CD4-positive, alpha-beta T cell treated with Interleukin-15 for 1 hour (primary cell): ENCODE measurements at regions not wholly inside any gene's neighbourhood (a gene's known extent, or its start where the extent isn't known, plus 50 kb on each side); places are given as distances from the start of the nearest gene placed in this dataset.

Experiments
- DNase-seq: peaks from one replicate; pipeline ENCODE4 v3.0.0-alpha.2; 2020

DNA sequence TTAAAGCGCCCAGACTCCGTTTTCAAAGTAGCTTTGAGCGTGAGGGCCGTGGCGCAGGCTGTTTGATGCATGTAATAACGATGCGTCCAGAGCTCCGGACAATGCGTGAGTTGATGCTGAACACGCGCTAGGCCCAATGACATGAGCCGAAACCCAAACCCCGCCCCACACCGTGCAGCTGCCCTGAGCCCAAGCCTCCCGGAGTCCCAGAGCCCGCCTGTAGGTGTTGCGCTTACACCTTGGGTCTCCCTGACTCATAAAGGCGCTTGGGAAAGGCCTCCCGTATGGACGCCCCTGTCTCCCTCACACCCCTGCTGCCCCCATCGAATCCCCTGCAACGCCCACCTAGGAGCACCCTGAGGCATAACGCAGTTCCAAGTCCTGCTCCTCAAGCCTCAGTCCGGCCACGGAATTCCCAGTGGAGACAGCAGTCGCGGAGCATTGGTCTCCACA lies 87.6 kb downstream of the ERMARD start:
- DNase-seq: no peak

DNA sequence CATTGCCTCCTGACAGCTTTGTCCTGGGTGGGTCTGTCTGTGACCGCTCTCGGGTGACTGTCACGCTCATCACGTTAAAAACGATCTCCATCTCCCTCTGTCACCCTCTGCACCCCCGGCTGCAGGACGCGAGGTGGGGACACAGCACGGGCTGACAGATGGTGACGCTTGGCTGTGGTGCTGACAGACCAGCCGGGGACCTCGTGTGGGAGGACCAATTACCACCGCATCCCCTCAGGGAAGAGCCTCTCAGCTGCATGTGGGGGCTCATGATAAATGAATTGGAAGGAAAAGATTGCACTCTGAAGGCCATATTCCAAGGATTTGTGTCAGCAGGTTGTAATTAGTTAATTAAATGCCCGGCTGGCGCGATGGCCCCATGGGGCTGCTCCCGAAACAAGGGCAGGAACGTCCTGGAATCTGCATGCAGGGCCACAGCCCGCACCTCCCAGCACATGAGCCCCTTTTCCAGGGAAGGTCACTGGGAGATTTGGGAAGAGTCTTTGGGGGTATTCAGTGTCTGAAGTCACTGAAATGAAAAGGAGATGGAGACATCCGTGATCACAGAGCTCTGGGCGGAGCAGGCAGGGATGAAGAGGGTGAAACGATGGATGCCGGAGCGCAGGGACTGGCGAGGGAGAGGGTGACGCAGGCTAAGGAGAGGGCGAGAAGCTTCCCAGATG lies 87.1 kb downstream of the ERMARD start:
- no peak for DNase-seq

DNA sequence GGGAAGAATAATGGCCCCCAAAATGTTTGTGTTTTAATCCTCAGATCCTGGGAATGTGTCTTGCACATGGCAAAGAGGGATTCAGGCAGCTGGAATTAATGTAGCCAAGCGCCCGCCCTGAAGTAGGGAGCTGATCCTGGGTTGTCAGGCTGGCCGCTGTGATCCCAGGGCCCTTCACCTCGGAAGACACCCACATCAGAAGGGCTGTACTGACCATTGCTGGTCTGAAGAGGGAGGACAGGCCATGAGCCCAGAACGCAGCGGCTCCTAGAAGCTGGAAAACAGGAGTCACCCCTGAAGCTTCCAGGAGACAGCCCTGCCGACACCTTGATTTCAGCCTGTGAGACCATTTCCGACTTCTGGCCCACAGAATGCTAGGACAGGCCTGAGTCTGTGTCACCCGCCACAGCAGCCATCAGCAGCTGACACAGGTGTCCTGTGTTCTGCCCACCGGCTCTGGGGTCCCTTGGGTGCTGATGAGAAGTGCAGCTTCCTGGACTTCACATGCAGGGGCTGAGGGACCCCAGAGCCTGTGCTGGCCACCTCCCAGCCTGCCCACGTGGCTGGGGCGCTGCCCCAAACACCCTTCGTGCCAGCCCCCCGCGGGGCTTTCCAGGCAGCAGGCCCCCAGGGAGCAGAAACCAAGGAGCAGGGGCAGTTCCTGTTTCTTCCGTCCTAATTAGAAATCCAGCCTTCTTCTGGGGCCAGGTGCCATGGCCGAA lies 86.3 kb downstream of the ERMARD start:
- no peak for DNase-seq

DNA sequence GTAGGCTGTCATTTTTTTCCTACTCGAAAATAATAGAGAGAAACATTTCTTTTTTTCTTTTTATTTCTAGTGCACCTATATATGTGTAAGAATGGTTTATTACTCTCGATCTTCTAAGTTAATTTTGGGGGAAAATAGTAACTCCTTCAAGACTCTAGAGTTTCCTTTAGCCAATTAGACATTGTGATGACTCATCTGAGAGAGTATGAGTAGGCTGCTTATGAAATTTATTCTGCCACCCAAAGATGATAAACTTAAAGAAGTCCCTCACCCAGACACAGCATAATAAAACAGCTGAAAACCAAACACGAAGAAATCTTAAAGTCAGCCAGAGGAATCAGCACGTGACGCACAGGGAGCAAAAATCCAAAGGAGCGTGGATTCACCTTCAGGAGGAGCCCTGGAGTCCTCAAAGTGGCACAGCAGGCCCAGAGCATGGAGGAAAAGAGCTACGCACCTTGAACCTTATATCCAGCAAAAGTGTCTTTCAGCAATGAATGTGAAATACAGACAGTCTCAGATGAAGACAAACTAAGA lies 81.9 kb downstream of the ERMARD start:
- no peak for DNase-seq

DNA sequence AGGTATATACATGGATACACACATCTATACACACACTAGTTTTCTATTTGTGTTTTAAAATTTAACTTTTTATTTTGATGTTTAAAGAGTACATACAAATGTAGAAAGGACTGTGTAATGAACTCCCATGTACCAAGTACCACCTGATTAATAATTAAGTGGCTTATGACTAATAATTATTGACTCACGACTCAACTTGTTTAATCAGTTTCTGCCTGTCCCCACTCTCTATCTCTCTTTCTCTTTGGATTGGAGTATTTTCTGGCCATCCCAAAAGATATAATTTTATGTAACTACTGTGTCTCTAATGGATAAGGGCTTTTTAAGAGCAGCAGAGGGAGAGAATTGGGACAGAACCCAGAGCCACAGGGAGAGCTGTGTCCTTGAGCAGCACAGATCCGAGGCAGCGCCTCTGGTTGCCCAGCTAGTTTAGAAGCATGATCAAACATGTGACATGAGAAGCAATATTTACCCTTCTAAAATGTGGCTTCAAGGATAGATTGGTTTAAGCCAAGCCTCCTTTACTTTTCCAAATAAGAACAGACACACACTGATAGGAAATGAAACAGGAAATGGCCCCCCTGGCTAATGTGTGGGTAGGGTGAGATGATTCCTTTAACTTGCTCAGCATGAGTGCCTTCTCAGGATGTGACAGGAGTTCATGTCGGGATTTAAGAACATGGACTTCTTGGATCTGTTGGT lies 81.0 kb downstream of the ERMARD start:
- DNase-seq: no peak

DNA sequence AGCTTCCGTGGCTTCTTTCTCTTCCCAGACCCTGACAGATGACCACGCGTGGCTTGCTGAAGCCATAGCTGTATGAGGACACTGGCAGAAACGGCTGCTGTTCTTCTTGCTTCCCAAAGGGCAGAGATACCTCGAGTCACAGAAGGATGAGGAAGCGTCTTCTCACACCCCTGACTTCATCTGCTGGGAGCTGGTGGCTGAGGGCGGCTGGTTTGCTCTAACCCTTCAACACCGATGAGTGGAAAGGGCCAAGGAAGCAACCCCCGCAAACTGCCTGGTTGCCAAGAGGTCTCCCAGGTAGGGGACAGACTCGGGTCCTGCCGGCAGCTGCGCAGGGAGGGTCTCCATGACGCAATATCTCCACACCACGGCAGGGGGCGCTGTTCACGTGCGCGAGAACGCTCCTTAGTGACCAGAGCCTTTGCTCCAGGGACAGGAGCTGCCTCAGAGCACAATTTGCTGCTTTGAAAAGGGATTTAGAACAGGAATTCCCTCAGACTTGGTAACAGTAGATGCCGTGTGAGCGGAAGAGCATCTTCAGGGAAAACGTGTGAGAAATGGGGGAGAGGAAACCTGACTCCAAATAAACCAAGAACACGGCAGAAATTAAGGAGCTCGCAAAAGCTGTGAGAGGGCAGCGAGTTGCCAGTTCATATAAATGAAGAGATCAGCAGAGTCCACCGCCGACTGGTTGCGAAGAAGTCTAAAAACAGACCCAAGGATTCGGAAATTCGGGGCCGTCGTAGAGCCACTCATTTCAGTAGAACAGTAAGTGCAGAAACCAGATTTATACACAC lies 80.2 kb downstream of the ERMARD start:
- peak; percentile 50 for DNase-seq
